Tibial nerve (tissue), 4 donors: ENCODE measurements at regions not wholly inside any gene's neighbourhood (a gene's known extent, or its start where the extent isn't known, plus 50 kb on each side); places are given as distances from the start of the nearest gene placed in this dataset.

Source experiments
- CTCF ChIP-seq, 5 experiments: fragments of 200-600 bp in 3 of 5; fragments of 450-650 bp in 2 of 5; sonication (generic) in 3 of 5; IDR thresholded peaks; one replicate each; pipeline ENCODE4 v1.5.1; 2016 to 2019; ENCODE audit warnings: antibody characterized with exemption in 5 of 5, mild to moderate bottlenecking in 3 of 5, moderate library complexity in 2 of 5
- EP300 ChIP-seq, 2 donors: sonication (generic); formaldehyde crosslinking; IDR thresholded peaks; one replicate each; pipeline ENCODE4 v1.6.1; 2017; ENCODE audit warnings: antibody characterized with exemption in 2 of 2, mild to moderate bottlenecking in 1 of 2
- POLR2A ChIP-seq, 2 donors: fragments of 450-650 bp; IDR thresholded peaks; one replicate each; pipeline ENCODE4 v1.6.1; 2017; ENCODE audit warnings: antibody characterized with exemption in 2 of 2, mild to moderate bottlenecking in 2 of 2, moderate library complexity in 2 of 2

- TF ChIP-seq POLR2A (IDR thresholded peaks at IDR 0.05), result no peak
- TF ChIP-seq CTCF (IDR thresholded peaks at IDR 0.05), result no peak
- TF ChIP-seq EP300 (IDR thresholded peaks at IDR 0.05), result no peak
Measured at GRCh38 chr5:105726093-105726492, 1944.6 kb downstream of the EFNA5 start.
